ENCODE measurements at regions not wholly inside any gene's neighbourhood (a gene's known extent, or its start where the extent isn't known, plus 50 kb on each side); places are given as distances from the start of the nearest gene placed in this dataset.

GRCh38 chr2:147577998-147578380 is 266.8 kb upstream of the ACVR2A start:
- Mint-ChIP-seq H3K4me1 (ENCODE audit: low read depth) (no peaks in the 10 kb centered on the region), H3K9me3 (no peaks in the 10 kb centered on the region), H3K4me3 (no peak overlapping the region), H3K36me3 (ENCODE audit: low read depth) (no peaks in the 10 kb centered on the region), H3K27me3 (no peaks in the 10 kb centered on the region), H3K27ac (no peak overlapping the region)
- no peak for DNase-seq
- intact Hi-C loops (cut with DNase I, micrococcal nuclease) = no loop called here
- H3K4me1 ChIP-seq (ENCODE audit: insufficient read depth, low read length) = no peaks in the 10 kb centered on the region
- TF ChIP-seq CTCF (IDR thresholded peaks at IDR 0.05) = no peak
- H3K27ac ChIP-seq (ENCODE audit: low read depth in 1 of 2, low read length in 2 of 2) = no peak overlapping the region
- H3K36me3 ChIP-seq (ENCODE audit: insufficient read depth, low read length) = no peaks in the 10 kb centered on the region
- ChIA-PET CTCF (no interaction called here), POLR2A (no interaction called here)
- H3K4me3 ChIP-seq (ENCODE audit: low read length) = no peak overlapping the region
- ATAC-seq (ENCODE audit: poor library complexity) = no peak
- no peaks in the 10 kb centered on the region for H3K9me3 ChIP-seq (ENCODE audit: control insufficient read depth in 1 of 2, insufficient read depth in 1 of 2, low read length in 2 of 2)
- H3K27me3 ChIP-seq (ENCODE audit: control insufficient read depth in 1 of 2, insufficient read depth in 2 of 2, low read length in 2 of 2) = no peaks in the 10 kb centered on the region

- ATAC-seq (ENCODE audit: poor library complexity) (no peak), DNase-seq (no peak)
- no peak overlapping the region for H3K4me3 ChIP-seq (ENCODE audit: low read length)
- Mint-ChIP-seq H3K9me3 (no peaks in the 10 kb centered on the region), H3K27ac (no peak overlapping the region), H3K4me1 (ENCODE audit: low read depth) (no peaks in the 10 kb centered on the region), H3K4me3 (no peak overlapping the region), H3K36me3 (ENCODE audit: low read depth) (no peaks in the 10 kb centered on the region), H3K27me3 (no peaks in the 10 kb centered on the region)
- CTCF ChIA-PET = no interaction called here
- intact Hi-C loops (cut with DNase I, micrococcal nuclease) = no loop called here
- no peaks in the 10 kb centered on the region for H3K27me3 ChIP-seq (ENCODE audit: control insufficient read depth in 1 of 2, insufficient read depth in 2 of 2, low read length in 2 of 2)
- H3K9me3 ChIP-seq (ENCODE audit: control insufficient read depth in 1 of 2, insufficient read depth in 1 of 2, low read length in 2 of 2) = no peaks in the 10 kb centered on the region
- no peak for TF ChIP-seq CTCF (IDR thresholded peaks at IDR 0.05)
- POLR2A ChIA-PET = no interaction called here
- H3K36me3 ChIP-seq (ENCODE audit: insufficient read depth, low read length) = no peaks in the 10 kb centered on the region
- H3K4me1 ChIP-seq (ENCODE audit: insufficient read depth, low read length) = no peaks in the 10 kb centered on the region
- no peak overlapping the region for H3K27ac ChIP-seq (ENCODE audit: low read depth in 1 of 2, low read length in 2 of 2)
These were observed 267.4 kb upstream of the ACVR2A start for GRCh38 chr2:147577323-147577997.

GRCh38 chr2:147575106-147575505 is 269.7 kb upstream of the ACVR2A start:
- no peaks in the 10 kb centered on the region for H3K9me3 ChIP-seq (ENCODE audit: control insufficient read depth in 1 of 2, insufficient read depth in 1 of 2, low read length in 2 of 2)
- no peaks in the 10 kb centered on the region for H3K4me1 ChIP-seq (ENCODE audit: insufficient read depth, low read length)
- no peaks in the 10 kb centered on the region for H3K4me1 Mint-ChIP-seq (ENCODE audit: low read depth)
- H3K27ac ChIP-seq (ENCODE audit: low read depth in 1 of 2, low read length in 2 of 2) = no peak overlapping the region
- no peak overlapping the region for H3K4me3 ChIP-seq (ENCODE audit: low read length)
- intact Hi-C loops (cut with DNase I, micrococcal nuclease) = no loop called here
- H3K4me3 Mint-ChIP-seq = no peak overlapping the region
- no peak for TF ChIP-seq CTCF (IDR thresholded peaks at IDR 0.05)
- ATAC-seq (ENCODE audit: poor library complexity) (no peak), DNase-seq (no peak)
- no peaks in the 10 kb centered on the region for H3K27me3 ChIP-seq (ENCODE audit: control insufficient read depth in 1 of 2, insufficient read depth in 2 of 2, low read length in 2 of 2)
- ChIA-PET POLR2A (no interaction called here), CTCF (no interaction called here)
- no peaks in the 10 kb centered on the region for H3K36me3 ChIP-seq (ENCODE audit: insufficient read depth, low read length)
- H3K36me3 Mint-ChIP-seq (ENCODE audit: low read depth) = no peaks in the 10 kb centered on the region
- no peaks in the 10 kb centered on the region for H3K27me3 Mint-ChIP-seq
- no peaks in the 10 kb centered on the region for H3K9me3 Mint-ChIP-seq
- no peak overlapping the region for H3K27ac Mint-ChIP-seq
